ENCODE measurements at regions not wholly inside any gene's neighbourhood (a gene's known extent, or its start where the extent isn't known, plus 50 kb on each side); places are given as distances from the start of the nearest gene placed in this dataset.

DNA sequence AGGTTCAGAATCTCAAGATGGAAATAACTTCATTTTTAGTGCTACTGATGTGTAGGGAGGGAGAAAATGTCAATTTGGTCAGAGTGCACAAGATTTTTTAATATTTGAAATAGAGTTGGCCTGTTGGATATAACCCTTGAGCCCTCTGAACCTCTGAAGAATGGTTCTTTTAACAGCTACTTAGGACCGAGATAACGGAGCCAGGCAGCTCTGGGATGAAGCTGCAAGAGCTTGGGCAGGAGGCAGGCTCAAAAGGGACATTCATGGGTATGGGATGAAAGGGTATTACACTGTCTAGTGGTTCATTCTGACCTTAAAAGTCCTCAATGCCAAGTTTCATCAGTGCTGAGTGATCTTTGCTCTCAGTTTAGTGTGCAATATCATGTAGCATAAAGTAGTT is 111.4 kb upstream of the CPHXL start:
- TF ChIP-seq POLR2AphosphoS5 (IDR thresholded peaks at IDR 0.05; ENCODE audit: low read depth, low read length) (no peak), SIN3A (IDR thresholded peaks at IDR 0.05; ENCODE audit: borderline replicate concordance, insufficient read depth, low read length) (no peak), FOXP2 (optimal IDR thresholded peaks at IDR 0.05; ENCODE audit: borderline replicate concordance, extremely low read depth, extremely low read length, insufficient read depth) (no peak), TAF1 (IDR thresholded peaks at IDR 0.05; ENCODE audit: borderline replicate concordance, insufficient read depth, low read length) (no peak), REST (IDR thresholded peaks at IDR 0.05; ENCODE audit: insufficient read depth in 1 of 2, low read depth in 2 of 2, low read length in 2 of 2) (no peak)

DNA sequence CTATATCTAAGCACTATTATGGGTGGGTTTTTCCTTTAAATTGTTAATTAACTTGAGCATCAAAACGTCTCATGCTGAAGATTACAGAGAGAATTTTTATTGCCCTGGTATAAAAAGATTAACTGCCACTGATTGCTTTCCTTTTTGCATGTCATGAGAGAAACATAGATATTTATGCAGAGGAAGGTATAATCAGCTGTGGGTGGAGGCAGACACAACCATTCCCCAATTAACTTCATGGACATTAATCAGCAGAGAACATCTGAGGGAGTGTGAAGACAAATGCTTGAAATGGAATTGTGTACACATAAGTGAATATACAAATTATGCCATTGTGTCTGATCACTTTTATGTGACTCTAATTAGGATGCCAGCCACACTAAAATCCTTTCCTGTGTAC is 115.2 kb upstream of the CPHXL start:
- no peak for TF ChIP-seq SIN3A (IDR thresholded peaks at IDR 0.05; ENCODE audit: borderline replicate concordance, insufficient read depth, low read length)
- no peak for TF ChIP-seq POLR2AphosphoS5 (IDR thresholded peaks at IDR 0.05; ENCODE audit: low read depth, low read length)
- no peak for TF ChIP-seq TAF1 (IDR thresholded peaks at IDR 0.05; ENCODE audit: borderline replicate concordance, insufficient read depth, low read length)
- TF ChIP-seq FOXP2 (optimal IDR thresholded peaks at IDR 0.05; ENCODE audit: borderline replicate concordance, extremely low read depth, extremely low read length, insufficient read depth), result no peak
- no peak for TF ChIP-seq REST (IDR thresholded peaks at IDR 0.05; ENCODE audit: insufficient read depth in 1 of 2, low read depth in 2 of 2, low read length in 2 of 2)

DNA sequence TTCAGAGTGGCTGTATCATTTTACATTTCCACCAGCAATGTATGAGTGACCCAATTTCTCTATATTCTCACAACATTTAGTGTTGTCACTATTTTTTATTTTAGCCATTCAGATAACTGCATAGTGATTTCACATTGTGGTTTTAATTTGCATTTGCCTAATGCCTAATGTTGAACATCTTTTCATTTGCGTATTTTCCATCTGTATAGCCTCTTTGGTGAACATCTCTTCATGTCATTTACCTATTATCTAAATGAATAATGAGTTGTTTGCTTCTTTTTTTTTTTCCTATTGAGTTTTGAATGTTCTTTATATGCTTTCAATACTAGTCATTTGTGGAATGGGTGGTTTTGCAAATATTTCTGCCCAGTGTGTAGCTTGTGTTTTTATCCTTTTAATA is 120.9 kb upstream of the CPHXL start:
- TF ChIP-seq POLR2AphosphoS5 (IDR thresholded peaks at IDR 0.05; ENCODE audit: low read depth, low read length) (no peak), FOXP2 (optimal IDR thresholded peaks at IDR 0.05; ENCODE audit: borderline replicate concordance, extremely low read depth, extremely low read length, insufficient read depth) (no peak), SIN3A (IDR thresholded peaks at IDR 0.05; ENCODE audit: borderline replicate concordance, insufficient read depth, low read length) (no peak), REST (IDR thresholded peaks at IDR 0.05; ENCODE audit: insufficient read depth in 1 of 2, low read depth in 2 of 2, low read length in 2 of 2) (no peak), TAF1 (IDR thresholded peaks at IDR 0.05; ENCODE audit: borderline replicate concordance, insufficient read depth, low read length) (no peak)

GRCh38 chr16:75854152-75854551 is 127.9 kb upstream of the CPHXL start:
- TF ChIP-seq SIN3A (IDR thresholded peaks at IDR 0.05; ENCODE audit: borderline replicate concordance, insufficient read depth, low read length) (no peak), TAF1 (IDR thresholded peaks at IDR 0.05; ENCODE audit: borderline replicate concordance, insufficient read depth, low read length) (no peak), REST (IDR thresholded peaks at IDR 0.05; ENCODE audit: insufficient read depth in 1 of 2, low read depth in 2 of 2, low read length in 2 of 2) (no peak), POLR2AphosphoS5 (IDR thresholded peaks at IDR 0.05; ENCODE audit: low read depth, low read length) (no peak), FOXP2 (optimal IDR thresholded peaks at IDR 0.05; ENCODE audit: borderline replicate concordance, extremely low read depth, extremely low read length, insufficient read depth) (no peak)

Data from PFSK-1 (cell line).